ENCODE measurements at regions not wholly inside any gene's neighbourhood (a gene's known extent, or its start where the extent isn't known, plus 50 kb on each side); places are given as distances from the start of the nearest gene placed in this dataset.

DNA sequence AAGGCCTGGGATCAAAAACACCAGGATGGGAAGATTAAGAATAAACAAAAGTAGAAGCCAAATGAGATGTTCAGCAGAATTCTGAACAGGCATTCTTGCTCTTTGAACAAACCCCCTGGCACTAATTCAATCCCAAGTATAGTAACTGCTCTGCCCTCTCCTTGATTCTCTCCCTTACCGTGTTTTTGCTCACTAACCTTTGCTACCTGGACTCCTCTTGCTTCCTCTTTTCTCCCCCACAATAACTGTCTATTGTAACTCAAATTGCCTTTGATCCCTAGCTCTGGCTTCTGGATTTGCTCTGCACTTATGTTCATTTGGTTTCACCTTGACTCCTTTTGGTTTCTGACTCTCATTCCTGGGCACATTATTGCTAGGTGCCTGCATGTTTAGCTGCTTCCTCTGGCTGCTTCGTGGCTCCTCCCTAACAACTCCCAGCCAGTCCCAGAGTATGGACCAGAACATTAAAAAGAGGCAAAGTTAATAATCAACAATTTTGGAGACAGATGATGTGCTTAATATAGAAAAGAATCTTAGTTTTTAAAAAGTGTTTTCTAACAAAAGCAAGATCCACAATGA lies 65.4 kb upstream of the PHIP start:
- no peak overlapping the region for H2BK5ac ChIP-seq (ENCODE audit: insufficient read length, low read length)
- 0 out of 5 replicates have a peak, but pooled peaks cover 0 to 2% of the 10 kb centered on the region in 2 experiments for H3K9me3 Mint-ChIP-seq
- DNase-seq: no peak
- no CpG with 5 or more reads among the region's 2 CpGs for WGBS (ENCODE audit: extremely low coverage, insufficient read length, low lambda C conversion rate)
- no peak overlapping the region for H3K14ac ChIP-seq (ENCODE audit: insufficient read depth, low read length)
- H2BK12ac ChIP-seq (ENCODE audit: insufficient read length, low read depth, low read length): no peak overlapping the region
- H3K18ac ChIP-seq (ENCODE audit: insufficient read length, low read depth, low read length): no peak overlapping the region
- H3K79me1 ChIP-seq (ENCODE audit: insufficient read depth, low read depth, low read length, poor library complexity, severe bottlenecking): no peaks in the 10 kb centered on the region
- no peaks in the 10 kb centered on the region for H3K27me3 Mint-ChIP-seq (ENCODE audit: low read depth)
- H3K4me1 ChIP-seq (ENCODE audit: insufficient read depth, low read length): no peaks in the 10 kb centered on the region; the same call in 1 of the 2 replicates
- no peaks in the 10 kb centered on the region for H4K20me1 ChIP-seq (ENCODE audit: control insufficient read depth, insufficient read depth, insufficient read length)
- no peak overlapping the region; a peak in 2 of 7 replicates for H3K27ac Mint-ChIP-seq
- no peak overlapping the region for H3K4me3 Mint-ChIP-seq
- H3K27ac ChIP-seq (ENCODE audit: insufficient read length, low read depth, low read length): no peak overlapping the region
- no peaks in the 10 kb centered on the region; a peak in 1 of 7 replicates for H3K36me3 Mint-ChIP-seq (ENCODE audit: insufficient read depth in 1 of 3, low read depth in 3 of 3)
- H2BK15ac ChIP-seq (ENCODE audit: low read depth, low read length): no peak overlapping the region
- H3K4me1 Mint-ChIP-seq: peaks cover 4 to 6% of the 10 kb centered on the region in 2 experiments
- no peaks in the 10 kb centered on the region for H3K9me3 ChIP-seq (ENCODE audit: control insufficient read depth, low read depth, low read length)
- no peak overlapping the region for H2AK5ac ChIP-seq (ENCODE audit: insufficient read length, low read length)
- TF ChIP-seq, protein P1, sequence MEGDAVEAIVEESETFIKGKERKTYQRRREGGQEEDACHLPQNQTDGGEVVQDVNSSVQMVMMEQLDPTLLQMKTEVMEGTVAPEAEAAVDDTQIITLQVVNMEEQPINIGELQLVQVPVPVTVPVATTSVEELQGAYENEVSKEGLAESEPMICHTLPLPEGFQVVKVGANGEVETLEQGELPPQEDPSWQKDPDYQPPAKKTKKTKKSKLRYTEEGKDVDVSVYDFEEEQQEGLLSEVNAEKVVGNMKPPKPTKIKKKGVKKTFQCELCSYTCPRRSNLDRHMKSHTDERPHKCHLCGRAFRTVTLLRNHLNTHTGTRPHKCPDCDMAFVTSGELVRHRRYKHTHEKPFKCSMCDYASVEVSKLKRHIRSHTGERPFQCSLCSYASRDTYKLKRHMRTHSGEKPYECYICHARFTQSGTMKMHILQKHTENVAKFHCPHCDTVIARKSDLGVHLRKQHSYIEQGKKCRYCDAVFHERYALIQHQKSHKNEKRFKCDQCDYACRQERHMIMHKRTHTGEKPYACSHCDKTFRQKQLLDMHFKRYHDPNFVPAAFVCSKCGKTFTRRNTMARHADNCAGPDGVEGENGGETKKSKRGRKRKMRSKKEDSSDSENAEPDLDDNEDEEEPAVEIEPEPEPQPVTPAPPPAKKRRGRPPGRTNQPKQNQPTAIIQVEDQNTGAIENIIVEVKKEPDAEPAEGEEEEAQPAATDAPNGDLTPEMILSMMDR (conservative IDR thresholded peaks at IDR 0.05): no peak
- H2BK20ac ChIP-seq (ENCODE audit: low read depth, low read length, poor library complexity, severe bottlenecking): no peak overlapping the region
- no peak overlapping the region for H3K23ac ChIP-seq (ENCODE audit: insufficient read length, low read depth, low read length)
- no peak overlapping the region for H4K5ac ChIP-seq (ENCODE audit: insufficient read length, low read depth, low read length)
- no peak overlapping the region for H4K8ac ChIP-seq (replicated peaks; ENCODE audit: insufficient read length, low read depth, low read length)
- no peaks in the 10 kb centered on the region for H3K23me2 ChIP-seq (ENCODE audit: insufficient read length, low read depth, low read length, poor library complexity, severe bottlenecking)
- no peak overlapping the region for H3T11ph ChIP-seq (ENCODE audit: low read length)
- no peak overlapping the region for H2BK120ac ChIP-seq (ENCODE audit: low read depth, low read length, poor library complexity, severe bottlenecking)
- no peak overlapping the region for H4K91ac ChIP-seq (ENCODE audit: insufficient read length, low read depth, low read length)
- H3K79me2 ChIP-seq (ENCODE audit: insufficient read depth, low read length): no peaks in the 10 kb centered on the region
- no peaks in the 10 kb centered on the region for H3K27me3 ChIP-seq (ENCODE audit: insufficient read depth, low read length)
- no peak overlapping the region for H3K9ac ChIP-seq (ENCODE audit: extremely low read depth, insufficient read length, low read length)
- no peak overlapping the region for H3K4me2 ChIP-seq (ENCODE audit: insufficient read depth, insufficient read length, low read length)
- no peak overlapping the region for H3K4ac ChIP-seq (ENCODE audit: low read depth, low read length)
- H2AFZ ChIP-seq (ENCODE audit: low read length): peak overlapping the region; percentile 86
- no peak overlapping the region for H3K56ac ChIP-seq (ENCODE audit: insufficient read length, low read depth, low read length)
